ENCODE measurements at regions not wholly inside any gene's neighbourhood (a gene's known extent, or its start where the extent isn't known, plus 50 kb on each side); places are given as distances from the start of the nearest gene placed in this dataset.

DNA sequence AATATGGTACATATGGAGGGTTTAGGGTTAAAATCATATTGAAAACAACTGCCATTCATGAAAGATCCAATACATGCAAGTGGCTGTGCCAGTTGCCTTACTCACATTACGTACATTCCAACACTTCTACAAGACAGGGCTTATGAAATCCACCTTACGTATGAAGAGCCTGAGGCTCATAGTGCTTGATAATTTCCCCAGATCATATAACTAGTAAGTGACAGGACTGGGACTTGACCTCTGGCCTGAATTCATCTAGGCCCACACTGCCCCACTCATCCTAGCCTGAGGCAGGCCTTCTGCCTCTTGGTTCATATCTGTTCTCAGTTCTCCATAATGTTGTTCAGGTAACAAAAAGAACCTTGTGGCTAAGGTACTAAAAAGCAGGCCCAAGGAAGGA, 226.3 kb downstream of the FGF13 start (continued):
- TF ChIP-seq, protein P1, sequence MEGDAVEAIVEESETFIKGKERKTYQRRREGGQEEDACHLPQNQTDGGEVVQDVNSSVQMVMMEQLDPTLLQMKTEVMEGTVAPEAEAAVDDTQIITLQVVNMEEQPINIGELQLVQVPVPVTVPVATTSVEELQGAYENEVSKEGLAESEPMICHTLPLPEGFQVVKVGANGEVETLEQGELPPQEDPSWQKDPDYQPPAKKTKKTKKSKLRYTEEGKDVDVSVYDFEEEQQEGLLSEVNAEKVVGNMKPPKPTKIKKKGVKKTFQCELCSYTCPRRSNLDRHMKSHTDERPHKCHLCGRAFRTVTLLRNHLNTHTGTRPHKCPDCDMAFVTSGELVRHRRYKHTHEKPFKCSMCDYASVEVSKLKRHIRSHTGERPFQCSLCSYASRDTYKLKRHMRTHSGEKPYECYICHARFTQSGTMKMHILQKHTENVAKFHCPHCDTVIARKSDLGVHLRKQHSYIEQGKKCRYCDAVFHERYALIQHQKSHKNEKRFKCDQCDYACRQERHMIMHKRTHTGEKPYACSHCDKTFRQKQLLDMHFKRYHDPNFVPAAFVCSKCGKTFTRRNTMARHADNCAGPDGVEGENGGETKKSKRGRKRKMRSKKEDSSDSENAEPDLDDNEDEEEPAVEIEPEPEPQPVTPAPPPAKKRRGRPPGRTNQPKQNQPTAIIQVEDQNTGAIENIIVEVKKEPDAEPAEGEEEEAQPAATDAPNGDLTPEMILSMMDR (IDR thresholded peaks at IDR 0.05 in 2 of 3, conservative IDR thresholded peaks at IDR 0.05 in 1 of 3; ENCODE audit: control insufficient read depth in 2 of 3, extremely low read depth in 1 of 3, insufficient read depth in 1 of 3, low read depth in 3 of 3, low read length in 3 of 3), result no peak
- TF ChIP-seq TAF1 (IDR thresholded peaks at IDR 0.05; ENCODE audit: borderline replicate concordance, low read depth, low read length) (no peak), NFXL1 (IDR thresholded peaks at IDR 0.05; ENCODE audit: borderline replicate concordance) (no peak)
- TF ChIP-seq, protein P2, sequence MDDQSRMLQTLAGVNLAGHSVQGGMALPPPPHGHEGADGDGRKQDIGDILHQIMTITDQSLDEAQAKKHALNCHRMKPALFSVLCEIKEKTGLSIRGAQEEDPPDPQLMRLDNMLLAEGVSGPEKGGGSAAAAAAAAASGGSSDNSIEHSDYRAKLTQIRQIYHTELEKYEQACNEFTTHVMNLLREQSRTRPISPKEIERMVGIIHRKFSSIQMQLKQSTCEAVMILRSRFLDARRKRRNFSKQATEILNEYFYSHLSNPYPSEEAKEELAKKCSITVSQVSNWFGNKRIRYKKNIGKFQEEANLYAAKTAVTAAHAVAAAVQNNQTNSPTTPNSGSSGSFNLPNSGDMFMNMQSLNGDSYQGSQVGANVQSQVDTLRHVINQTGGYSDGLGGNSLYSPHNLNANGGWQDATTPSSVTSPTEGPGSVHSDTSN (IDR thresholded peaks at IDR 0.05; ENCODE audit: insufficient replicate concordance, low read depth, low read length), result no peak

DNA sequence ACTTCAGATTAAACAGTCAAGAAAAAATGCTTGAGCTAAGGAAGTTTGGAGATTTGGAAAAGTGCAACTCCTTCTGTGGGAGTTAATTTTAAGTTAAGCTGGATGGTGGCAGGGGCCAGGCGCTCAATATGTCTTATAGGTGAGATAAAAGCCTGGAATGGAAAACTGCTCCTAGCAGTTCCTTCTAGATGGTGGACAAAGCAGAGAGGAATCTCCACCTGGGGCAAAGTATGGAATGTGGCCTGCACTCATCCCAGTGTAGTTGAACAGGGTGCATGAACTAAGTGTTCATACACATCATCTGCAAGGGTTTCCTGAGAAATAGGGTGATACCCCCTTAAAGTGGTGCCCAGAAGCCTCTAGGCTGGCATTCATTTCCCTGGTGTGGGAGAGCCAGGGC, 227.1 kb downstream of the FGF13 start:
- H3K9me3 ChIP-seq (replicated peaks; ENCODE audit: control insufficient read depth, insufficient read depth, low read length), result no peaks in the 10 kb centered on the region
- ATAC-seq (no peak), FAIRE-seq (no peak), DNase-seq (ENCODE audit: low read depth, low spot score) (no peak)
- no peaks in the 10 kb centered on the region for H4K20me1 ChIP-seq (ENCODE audit: control insufficient read depth, insufficient read depth)
- no TSS peak for BruUV-seq (replicated peaks)
- no peak overlapping the region for H3K27ac ChIP-seq (ENCODE audit: control insufficient read depth, insufficient read depth)
- no peaks in the 10 kb centered on the region for H3K79me2 ChIP-seq (ENCODE audit: control insufficient read depth, insufficient read depth, low read length)
- TF ChIP-seq NBN (IDR thresholded peaks at IDR 0.05) (no peak), SIX5 (IDR thresholded peaks at IDR 0.05; ENCODE audit: low read depth, low read length, severe bottlenecking) (no peak), NFYB (IDR thresholded peaks at IDR 0.05; ENCODE audit: insufficient read depth, low read depth, low read length) (no peak), JUND (IDR thresholded peaks at IDR 0.05; ENCODE audit: low read depth, low read length) (no peak), SREBF2 (IDR thresholded peaks at IDR 0.05; ENCODE audit: low read length) (no peak), NR2C1 (IDR thresholded peaks at IDR 0.05) (no peak), SMAD1 (IDR thresholded peaks at IDR 0.05; ENCODE audit: low read depth, partially characterized antibody) (no peak)
- TF ChIP-seq, protein P3, sequence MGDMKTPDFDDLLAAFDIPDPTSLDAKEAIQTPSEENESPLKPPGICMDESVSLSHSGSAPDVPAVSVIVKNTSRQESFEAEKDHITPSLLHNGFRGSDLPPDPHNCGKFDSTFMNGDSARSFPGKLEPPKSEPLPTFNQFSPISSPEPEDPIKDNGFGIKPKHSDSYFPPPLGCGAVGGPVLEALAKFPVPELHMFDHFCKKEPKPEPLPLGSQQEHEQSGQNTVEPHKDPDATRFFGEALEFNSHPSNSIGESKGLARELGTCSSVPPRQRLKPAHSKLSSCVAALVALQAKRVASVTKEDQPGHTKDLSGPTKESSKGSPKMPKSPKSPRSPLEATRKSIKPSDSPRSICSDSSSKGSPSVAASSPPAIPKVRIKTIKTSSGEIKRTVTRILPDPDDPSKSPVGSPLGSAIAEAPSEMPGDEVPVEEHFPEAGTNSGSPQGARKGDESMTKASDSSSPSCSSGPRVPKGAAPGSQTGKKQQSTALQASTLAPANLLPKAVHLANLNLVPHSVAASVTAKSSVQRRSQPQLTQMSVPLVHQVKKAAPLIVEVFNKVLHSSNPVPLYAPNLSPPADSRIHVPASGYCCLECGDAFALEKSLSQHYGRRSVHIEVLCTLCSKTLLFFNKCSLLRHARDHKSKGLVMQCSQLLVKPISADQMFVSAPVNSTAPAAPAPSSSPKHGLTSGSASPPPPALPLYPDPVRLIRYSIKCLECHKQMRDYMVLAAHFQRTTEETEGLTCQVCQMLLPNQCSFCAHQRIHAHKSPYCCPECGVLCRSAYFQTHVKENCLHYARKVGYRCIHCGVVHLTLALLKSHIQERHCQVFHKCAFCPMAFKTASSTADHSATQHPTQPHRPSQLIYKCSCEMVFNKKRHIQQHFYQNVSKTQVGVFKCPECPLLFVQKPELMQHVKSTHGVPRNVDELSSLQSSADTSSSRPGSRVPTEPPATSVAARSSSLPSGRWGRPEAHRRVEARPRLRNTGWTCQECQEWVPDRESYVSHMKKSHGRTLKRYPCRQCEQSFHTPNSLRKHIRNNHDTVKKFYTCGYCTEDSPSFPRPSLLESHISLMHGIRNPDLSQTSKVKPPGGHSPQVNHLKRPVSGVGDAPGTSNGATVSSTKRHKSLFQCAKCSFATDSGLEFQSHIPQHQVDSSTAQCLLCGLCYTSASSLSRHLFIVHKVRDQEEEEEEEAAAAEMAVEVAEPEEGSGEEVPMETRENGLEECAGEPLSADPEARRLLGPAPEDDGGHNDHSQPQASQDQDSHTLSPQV (IDR thresholded peaks at IDR 0.05), result no peak
- H3K36me3 ChIP-seq (ENCODE audit: control insufficient read depth in 2 of 2, insufficient read depth in 2 of 2, low read length in 1 of 2), result no peaks in the 10 kb centered on the region
- ChIA-PET POLR2A (no interaction called here), CTCF (no interaction called here), SMC1A (ENCODE audit: uncharacterized antibody, unreplicated experiment) (no interaction called here), RAD21 (ENCODE audit: unreplicated experiment) (no interaction called here)
- H3K4me2 ChIP-seq (ENCODE audit: control insufficient read depth, insufficient read depth), result no peak overlapping the region
- no peaks in the 10 kb centered on the region for H3K27me3 ChIP-seq (replicated peaks in 1 of 2; ENCODE audit: control insufficient read depth in 2 of 2, insufficient read depth in 2 of 2, low read length in 1 of 2)
- WGBS (ENCODE audit: insufficient coverage, insufficient replicate concordance, low lambda C conversion rate, missing lambda C conversion rate), result 0% methylated on average over 1 of the region's 1 CpG
- no peak overlapping the region for H2AFZ ChIP-seq (ENCODE audit: control insufficient read depth, low read depth, low read length)
- in situ Hi-C loops (cut with MboI), result no loop called here
- H3K4me1 ChIP-seq (ENCODE audit: control insufficient read depth, insufficient read depth, low read length), result no peaks in the 10 kb centered on the region
- intact Hi-C loops (cut with micrococcal nuclease; ENCODE audit: unreplicated experiment), result no loop called here
- no peak overlapping the region for H3K9ac ChIP-seq (ENCODE audit: control insufficient read depth, insufficient read depth, low read length)
- H3K4me3 ChIP-seq, result no peak overlapping the region
